ENCODE measurements at regions not wholly inside any gene's neighbourhood (a gene's known extent, or its start where the extent isn't known, plus 50 kb on each side); places are given as distances from the start of the nearest gene placed in this dataset.

DNA sequence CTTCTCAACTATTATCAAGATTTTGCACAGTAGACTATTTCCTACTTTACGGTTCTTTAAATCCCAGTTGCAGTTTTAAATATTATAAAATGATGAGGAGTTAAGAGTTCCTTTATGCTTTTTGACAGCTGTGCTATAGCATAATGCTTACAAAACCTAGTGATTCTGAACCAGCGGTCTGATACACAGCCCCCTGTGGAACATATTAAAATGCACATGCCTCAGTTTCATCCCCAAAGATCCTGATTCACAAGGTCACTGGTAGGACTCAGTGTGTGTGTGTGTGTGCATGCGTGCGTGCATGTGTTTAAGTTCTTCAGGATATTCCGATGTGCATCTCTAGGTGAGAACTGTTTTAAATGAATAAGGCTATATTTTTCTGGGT lies 330.1 kb upstream of the TPM1 start:
- Histone ChIP-seq H4K20me1 (ENCODE audit: insufficient read depth) (no peaks in the 10 kb centered on the region), H3K9ac (ENCODE audit: low read length) (no peak overlapping the region), H3F3A (ENCODE audit: insufficient read depth, low read length, poor library complexity, severe bottlenecking) (no peaks in the 10 kb centered on the region), H3K4me2 (ENCODE audit: low read length) (no peak overlapping the region), H3K4me3 (ENCODE audit: low read length) (no peak overlapping the region), H3K79me2 (replicated peaks; ENCODE audit: insufficient read depth, low read length) (no peaks in the 10 kb centered on the region), H3K27me3 (ENCODE audit: insufficient read depth, low read depth, low read length) (no peaks in the 10 kb centered on the region), H3K9me2 (ENCODE audit: insufficient read depth, low read length) (no peaks in the 10 kb centered on the region), H3K9me3 (ENCODE audit: low read length) (no peaks in the 10 kb centered on the region), H2AFZ (ENCODE audit: low read depth, low read length) (no peak overlapping the region), H3K27ac (ENCODE audit: low read length) (no peak overlapping the region), H3K36me3 (ENCODE audit: insufficient read depth, low read length) (no peaks in the 10 kb centered on the region)
- no peak for TF ChIP-seq MXI1 (conservative IDR thresholded peaks at IDR 0.05; ENCODE audit: poor library complexity, severe bottlenecking)

DNA sequence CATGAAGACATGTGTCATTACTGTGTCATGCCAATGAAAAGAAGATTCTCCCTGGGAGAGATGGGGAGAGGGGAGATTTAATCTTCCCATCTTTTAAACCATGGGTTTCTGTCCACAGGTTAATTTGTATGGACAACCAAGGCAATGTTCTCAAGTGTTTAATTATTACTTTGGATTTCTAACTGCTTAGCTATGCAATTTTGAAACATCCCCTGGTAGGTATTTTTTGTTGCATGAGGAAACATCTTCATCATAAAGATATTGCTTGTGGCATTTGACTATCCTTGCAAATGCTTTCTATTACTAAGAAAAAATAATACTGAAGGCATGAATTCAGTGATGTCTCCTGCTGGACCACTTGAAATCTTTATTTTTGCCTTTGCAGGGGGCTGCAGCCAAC lies 326.6 kb upstream of the TPM1 start:
- no peaks in the 10 kb centered on the region for H3F3A ChIP-seq (ENCODE audit: insufficient read depth, low read length, poor library complexity, severe bottlenecking)
- H3K9ac ChIP-seq (ENCODE audit: low read length) = no peak overlapping the region
- H3K9me2 ChIP-seq (ENCODE audit: insufficient read depth, low read length) = no peaks in the 10 kb centered on the region
- no peaks in the 10 kb centered on the region for H3K9me3 ChIP-seq (ENCODE audit: low read length)
- H3K4me3 ChIP-seq (ENCODE audit: low read length) = no peak overlapping the region
- H3K27me3 ChIP-seq (ENCODE audit: insufficient read depth, low read depth, low read length) = no peaks in the 10 kb centered on the region
- H2AFZ ChIP-seq (ENCODE audit: low read depth, low read length) = no peak overlapping the region
- no peak overlapping the region for H3K27ac ChIP-seq (ENCODE audit: low read length)
- H3K79me2 ChIP-seq (replicated peaks; ENCODE audit: insufficient read depth, low read length) = no peaks in the 10 kb centered on the region
- H3K36me3 ChIP-seq (ENCODE audit: insufficient read depth, low read length) = no peaks in the 10 kb centered on the region
- H4K20me1 ChIP-seq (ENCODE audit: insufficient read depth) = no peaks in the 10 kb centered on the region
- no peak overlapping the region for H3K4me2 ChIP-seq (ENCODE audit: low read length)
- TF ChIP-seq MXI1 (conservative IDR thresholded peaks at IDR 0.05; ENCODE audit: poor library complexity, severe bottlenecking) = no peak
- no peak for TF ChIP-seq EP300 (conservative IDR thresholded peaks at IDR 0.05; ENCODE audit: poor library complexity, severe bottlenecking)
- no peak for TF ChIP-seq SMC3 (conservative IDR thresholded peaks at IDR 0.05; ENCODE audit: poor library complexity)
- TF ChIP-seq TAF1 (IDR thresholded peaks at IDR 0.05; ENCODE audit: low read depth) = no peak
- TF ChIP-seq, protein P1, sequence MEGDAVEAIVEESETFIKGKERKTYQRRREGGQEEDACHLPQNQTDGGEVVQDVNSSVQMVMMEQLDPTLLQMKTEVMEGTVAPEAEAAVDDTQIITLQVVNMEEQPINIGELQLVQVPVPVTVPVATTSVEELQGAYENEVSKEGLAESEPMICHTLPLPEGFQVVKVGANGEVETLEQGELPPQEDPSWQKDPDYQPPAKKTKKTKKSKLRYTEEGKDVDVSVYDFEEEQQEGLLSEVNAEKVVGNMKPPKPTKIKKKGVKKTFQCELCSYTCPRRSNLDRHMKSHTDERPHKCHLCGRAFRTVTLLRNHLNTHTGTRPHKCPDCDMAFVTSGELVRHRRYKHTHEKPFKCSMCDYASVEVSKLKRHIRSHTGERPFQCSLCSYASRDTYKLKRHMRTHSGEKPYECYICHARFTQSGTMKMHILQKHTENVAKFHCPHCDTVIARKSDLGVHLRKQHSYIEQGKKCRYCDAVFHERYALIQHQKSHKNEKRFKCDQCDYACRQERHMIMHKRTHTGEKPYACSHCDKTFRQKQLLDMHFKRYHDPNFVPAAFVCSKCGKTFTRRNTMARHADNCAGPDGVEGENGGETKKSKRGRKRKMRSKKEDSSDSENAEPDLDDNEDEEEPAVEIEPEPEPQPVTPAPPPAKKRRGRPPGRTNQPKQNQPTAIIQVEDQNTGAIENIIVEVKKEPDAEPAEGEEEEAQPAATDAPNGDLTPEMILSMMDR (IDR thresholded peaks at IDR 0.05; ENCODE audit: poor library complexity, severe bottlenecking) = no peak
- no peak for TF ChIP-seq EZH2 (IDR thresholded peaks at IDR 0.05; ENCODE audit: borderline replicate concordance, insufficient read depth, low read length, poor library complexity, severe bottlenecking)
- TF ChIP-seq POLR2AphosphoS5 (IDR thresholded peaks at IDR 0.05) = no peak
- no peak for TF ChIP-seq RAD21 (conservative IDR thresholded peaks at IDR 0.05)
- TF ChIP-seq, protein P2, sequence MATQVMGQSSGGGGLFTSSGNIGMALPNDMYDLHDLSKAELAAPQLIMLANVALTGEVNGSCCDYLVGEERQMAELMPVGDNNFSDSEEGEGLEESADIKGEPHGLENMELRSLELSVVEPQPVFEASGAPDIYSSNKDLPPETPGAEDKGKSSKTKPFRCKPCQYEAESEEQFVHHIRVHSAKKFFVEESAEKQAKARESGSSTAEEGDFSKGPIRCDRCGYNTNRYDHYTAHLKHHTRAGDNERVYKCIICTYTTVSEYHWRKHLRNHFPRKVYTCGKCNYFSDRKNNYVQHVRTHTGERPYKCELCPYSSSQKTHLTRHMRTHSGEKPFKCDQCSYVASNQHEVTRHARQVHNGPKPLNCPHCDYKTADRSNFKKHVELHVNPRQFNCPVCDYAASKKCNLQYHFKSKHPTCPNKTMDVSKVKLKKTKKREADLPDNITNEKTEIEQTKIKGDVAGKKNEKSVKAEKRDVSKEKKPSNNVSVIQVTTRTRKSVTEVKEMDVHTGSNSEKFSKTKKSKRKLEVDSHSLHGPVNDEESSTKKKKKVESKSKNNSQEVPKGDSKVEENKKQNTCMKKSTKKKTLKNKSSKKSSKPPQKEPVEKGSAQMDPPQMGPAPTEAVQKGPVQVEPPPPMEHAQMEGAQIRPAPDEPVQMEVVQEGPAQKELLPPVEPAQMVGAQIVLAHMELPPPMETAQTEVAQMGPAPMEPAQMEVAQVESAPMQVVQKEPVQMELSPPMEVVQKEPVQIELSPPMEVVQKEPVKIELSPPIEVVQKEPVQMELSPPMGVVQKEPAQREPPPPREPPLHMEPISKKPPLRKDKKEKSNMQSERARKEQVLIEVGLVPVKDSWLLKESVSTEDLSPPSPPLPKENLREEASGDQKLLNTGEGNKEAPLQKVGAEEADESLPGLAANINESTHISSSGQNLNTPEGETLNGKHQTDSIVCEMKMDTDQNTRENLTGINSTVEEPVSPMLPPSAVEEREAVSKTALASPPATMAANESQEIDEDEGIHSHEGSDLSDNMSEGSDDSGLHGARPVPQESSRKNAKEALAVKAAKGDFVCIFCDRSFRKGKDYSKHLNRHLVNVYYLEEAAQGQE (IDR thresholded peaks at IDR 0.05; ENCODE audit: borderline replicate concordance) = no peak

DNA sequence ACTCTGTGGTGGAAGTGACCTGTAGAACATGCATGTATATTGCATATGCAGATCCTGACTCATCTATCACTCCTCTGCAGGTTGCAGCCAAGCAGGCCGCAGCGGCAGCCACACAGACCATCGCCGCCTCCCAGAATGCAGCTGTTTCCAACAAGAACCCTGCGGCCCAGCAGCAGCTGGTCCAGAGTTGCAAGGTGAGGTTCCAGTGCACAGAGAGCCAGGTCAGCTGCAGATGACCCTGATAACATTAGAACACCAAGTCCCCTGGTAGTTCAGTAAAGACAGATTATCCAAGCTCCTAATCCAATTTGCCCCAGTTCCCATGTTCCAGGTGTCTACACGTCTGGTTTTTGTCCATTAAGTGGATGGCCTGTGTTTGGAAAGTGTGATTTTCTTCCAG lies 325.1 kb upstream of the TPM1 start:
- TF ChIP-seq RAD21 (conservative IDR thresholded peaks at IDR 0.05) (no peak), SMC3 (conservative IDR thresholded peaks at IDR 0.05; ENCODE audit: poor library complexity) (no peak), TAF1 (IDR thresholded peaks at IDR 0.05; ENCODE audit: low read depth) (no peak), MXI1 (conservative IDR thresholded peaks at IDR 0.05; ENCODE audit: poor library complexity, severe bottlenecking) (no peak)
- TF ChIP-seq, protein P1 (IDR thresholded peaks at IDR 0.05; ENCODE audit: poor library complexity, severe bottlenecking) = no peak
- no peaks in the 10 kb centered on the region for H3K36me3 ChIP-seq (ENCODE audit: insufficient read depth, low read length)

More for the DNA sequence above, 325.1 kb upstream of the TPM1 start:
- Histone ChIP-seq H3K9me3 (ENCODE audit: low read length) (no peaks in the 10 kb centered on the region), H3F3A (ENCODE audit: insufficient read depth, low read length, poor library complexity, severe bottlenecking) (no peaks in the 10 kb centered on the region), H3K9me2 (ENCODE audit: insufficient read depth, low read length) (no peaks in the 10 kb centered on the region), H2AFZ (ENCODE audit: low read depth, low read length) (no peak overlapping the region), H3K4me3 (ENCODE audit: low read length) (no peak overlapping the region), H3K27ac (ENCODE audit: low read length) (no peak overlapping the region), H3K9ac (ENCODE audit: low read length) (no peak overlapping the region), H3K27me3 (ENCODE audit: insufficient read depth, low read depth, low read length) (no peaks in the 10 kb centered on the region), H3K79me2 (replicated peaks; ENCODE audit: insufficient read depth, low read length) (no peaks in the 10 kb centered on the region), H4K20me1 (ENCODE audit: insufficient read depth) (no peaks in the 10 kb centered on the region), H3K4me2 (ENCODE audit: low read length) (no peak overlapping the region)
